Ishikawa (cell line): ENCODE measurements at regions not wholly inside any gene's neighbourhood (a gene's known extent, or its start where the extent isn't known, plus 50 kb on each side); places are given as distances from the start of the nearest gene placed in this dataset.

Experiments used
- CEBPB ChIP-seq: IDR thresholded peaks from 2 replicates; pipeline ENCODE4 v1.6.1; 2012
- CREB1 ChIP-seq: IDR thresholded peaks from 2 replicates; pipeline ENCODE4 v1.6.1; 2012; ENCODE audit warnings: low read depth
- EGR1 ChIP-seq: IDR thresholded peaks from 2 replicates; pipeline ENCODE4 v1.6.1; 2012
- EP300 ChIP-seq: IDR thresholded peaks from 2 replicates; pipeline ENCODE4 v1.6.1; 2012; ENCODE audit warnings: borderline replicate concordance
- FOXM1 ChIP-seq: IDR thresholded peaks from 2 replicates; pipeline ENCODE4 v1.6.1; 2012; ENCODE audit warnings: low read depth, borderline replicate concordance
- NFIC ChIP-seq: IDR thresholded peaks from 2 replicates; pipeline ENCODE4 v1.6.1; 2012
- RAD21 ChIP-seq: IDR thresholded peaks from 2 replicates; pipeline ENCODE4 v1.6.1; 2012; ENCODE audit warnings: low read depth
- REST ChIP-seq: IDR thresholded peaks from 2 replicates; pipeline ENCODE4 v1.6.1; 2012; ENCODE audit warnings: low read depth, mild to moderate bottlenecking
- TAF1 ChIP-seq: IDR thresholded peaks from 2 replicates; pipeline ENCODE4 v1.6.1; 2012; ENCODE audit warnings: low read depth, mild to moderate bottlenecking
- TEAD4 ChIP-seq: IDR thresholded peaks from 2 replicates; pipeline ENCODE4 v1.6.1; 2012
- USF1 ChIP-seq: IDR thresholded peaks from 2 replicates; pipeline ENCODE4 v1.6.1; 2012
- YY1 ChIP-seq: IDR thresholded peaks from 2 replicates; pipeline ENCODE4 v1.6.1; 2012; ENCODE audit warnings: low read depth
- ZBTB7A ChIP-seq: IDR thresholded peaks from 2 replicates; pipeline ENCODE4 v1.6.1; 2012; ENCODE audit warnings: low read depth
- TF ChIP-seq, protein P1 (sequence below): IDR thresholded peaks from 2 replicates; pipeline ENCODE4 v1.6.1; 2012

DNA sequence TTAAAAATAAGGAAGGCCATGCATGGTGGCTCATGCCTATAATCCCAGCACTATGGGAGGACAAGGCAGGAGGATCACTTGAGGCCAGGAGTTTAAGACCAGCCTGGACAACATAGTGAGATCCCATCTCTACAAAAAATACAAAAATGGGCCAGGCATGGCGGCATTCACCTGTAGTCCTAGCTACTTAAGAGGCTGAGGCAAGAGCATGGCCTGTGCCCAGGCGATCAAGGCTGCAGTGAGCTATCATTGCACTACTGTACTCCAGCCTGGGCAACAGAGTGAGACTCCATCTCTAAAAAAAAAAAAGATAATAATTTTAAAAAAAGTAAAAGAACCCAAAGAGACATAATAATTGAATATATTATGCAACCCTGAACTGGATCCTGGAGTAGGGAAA is 83.6 kb upstream of the ZNF423 start:
- TF ChIP-seq TAF1 (no peak), REST (no peak), YY1 (no peak), EP300 (no peak), USF1 (no peak), CREB1 (no peak), TEAD4 (no peak), RAD21 (no peak), CEBPB (no peak), ZBTB7A (no peak), NFIC (no peak), EGR1 (no peak), FOXM1 (no peak)
- TF ChIP-seq, protein P1, sequence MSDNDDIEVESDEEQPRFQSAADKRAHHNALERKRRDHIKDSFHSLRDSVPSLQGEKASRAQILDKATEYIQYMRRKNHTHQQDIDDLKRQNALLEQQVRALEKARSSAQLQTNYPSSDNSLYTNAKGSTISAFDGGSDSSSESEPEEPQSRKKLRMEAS, result no peak
